ENCODE measurements at regions not wholly inside any gene's neighbourhood (a gene's known extent, or its start where the extent isn't known, plus 50 kb on each side); places are given as distances from the start of the nearest gene placed in this dataset.

- H3K4me3 ChIP-seq = no peak overlapping the region
- H3K9me3 ChIP-seq = no peaks in the 10 kb centered on the region
- no peaks in the 10 kb centered on the region for H3K36me3 ChIP-seq
- TF ChIP-seq, protein P1, sequence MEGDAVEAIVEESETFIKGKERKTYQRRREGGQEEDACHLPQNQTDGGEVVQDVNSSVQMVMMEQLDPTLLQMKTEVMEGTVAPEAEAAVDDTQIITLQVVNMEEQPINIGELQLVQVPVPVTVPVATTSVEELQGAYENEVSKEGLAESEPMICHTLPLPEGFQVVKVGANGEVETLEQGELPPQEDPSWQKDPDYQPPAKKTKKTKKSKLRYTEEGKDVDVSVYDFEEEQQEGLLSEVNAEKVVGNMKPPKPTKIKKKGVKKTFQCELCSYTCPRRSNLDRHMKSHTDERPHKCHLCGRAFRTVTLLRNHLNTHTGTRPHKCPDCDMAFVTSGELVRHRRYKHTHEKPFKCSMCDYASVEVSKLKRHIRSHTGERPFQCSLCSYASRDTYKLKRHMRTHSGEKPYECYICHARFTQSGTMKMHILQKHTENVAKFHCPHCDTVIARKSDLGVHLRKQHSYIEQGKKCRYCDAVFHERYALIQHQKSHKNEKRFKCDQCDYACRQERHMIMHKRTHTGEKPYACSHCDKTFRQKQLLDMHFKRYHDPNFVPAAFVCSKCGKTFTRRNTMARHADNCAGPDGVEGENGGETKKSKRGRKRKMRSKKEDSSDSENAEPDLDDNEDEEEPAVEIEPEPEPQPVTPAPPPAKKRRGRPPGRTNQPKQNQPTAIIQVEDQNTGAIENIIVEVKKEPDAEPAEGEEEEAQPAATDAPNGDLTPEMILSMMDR (IDR thresholded peaks at IDR 0.05) = no peak
- H3K27ac ChIP-seq = no peak overlapping the region
- DNase-seq (no peak), ATAC-seq (no peak)
- no peaks in the 10 kb centered on the region for H3K27me3 ChIP-seq
- H3K4me1 ChIP-seq = peaks cover 0 to 32% (median 19%) of the 10 kb centered on the region in 9 donors
- 94 to 96% methylated on average over 7 of the region's 7 CpGs for WGBS, 2 donors
- intact Hi-C loops (cut with DNase I) = loop anchor here in 7 of 10 donors (5.0 to 10.0 kb wide), 8 partner anchors 68 to 332 kb away; partner anchors contain the start of gene SH3BP4 (in 1 of the 7)
Observed at GRCh38 chr2:234884591-234884990, 67.2 kb upstream of the SH3BP4 start.

DNA sequence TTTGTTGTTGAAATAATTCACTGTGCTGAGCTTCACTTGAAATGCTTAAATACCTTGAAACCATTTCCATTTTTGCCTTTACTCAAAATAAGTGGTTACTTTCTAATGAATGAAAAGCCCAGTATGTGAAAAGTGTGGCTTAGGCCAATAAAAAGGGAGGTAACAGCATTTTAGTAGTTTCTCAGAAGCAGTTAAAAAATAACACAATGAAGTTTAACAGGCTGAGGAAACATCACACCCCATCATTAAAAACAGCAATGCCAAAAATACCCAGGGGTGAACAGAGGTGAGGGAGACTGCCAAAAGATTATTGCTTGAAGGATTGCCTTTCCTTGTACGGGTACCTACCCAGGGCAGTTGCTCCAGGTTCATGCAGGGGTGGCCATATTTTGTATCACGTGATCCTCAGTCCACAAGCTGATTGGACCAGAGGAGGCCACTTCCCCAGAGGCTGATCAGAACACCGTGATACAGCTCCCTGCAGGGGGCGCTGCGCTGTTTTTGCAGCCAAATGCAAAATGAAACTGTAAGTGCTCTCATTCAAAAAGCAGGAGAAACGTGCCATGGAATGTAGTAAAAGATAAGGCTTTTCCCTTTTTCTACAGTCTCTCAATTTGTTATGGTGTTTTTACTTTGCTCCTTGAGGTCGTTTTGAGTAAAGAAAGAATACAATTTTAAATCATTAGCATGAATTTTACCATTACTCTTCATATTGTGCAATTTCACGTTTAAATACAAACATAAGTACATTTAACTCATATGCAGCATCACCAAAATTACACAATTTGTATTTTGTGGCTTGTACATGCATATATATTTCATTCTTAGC is 70.2 kb upstream of the SH3BP4 start:
- peak overlapping the region in 5 of 10 donors; percentile 19 to 36 (median 26) for H3K4me3 ChIP-seq
- peak overlapping the region in 5 of 10 donors; percentile 28 to 55 (median 30) for H3K27ac ChIP-seq
- H3K27me3 ChIP-seq = no peaks in the 10 kb centered on the region
- H3K9me3 ChIP-seq = no peaks in the 10 kb centered on the region
- intact Hi-C loops (cut with DNase I) = loop anchor here in 7 of 10 donors (1.0 to 10.0 kb wide), 10 partner anchors 70 to 329 kb away; partner anchors contain the start of gene SH3BP4 (in 1 of the 7)
- H3K36me3 ChIP-seq = no peaks in the 10 kb centered on the region
- DNase-seq (peak; percentile 79 to 91), ATAC-seq (peak; percentile 90 to 99 (median 98))
- TF ChIP-seq, protein P1 (IDR thresholded peaks at IDR 0.05) = peak; percentile 59 to 90 (median 81)
- WGBS, 2 donors = 22 to 32% methylated on average over 8 of the region's 8 CpGs
- H3K4me1 ChIP-seq = peaks cover 0 to 32% (median 19%) of the 10 kb centered on the region in 9 donors

DNA sequence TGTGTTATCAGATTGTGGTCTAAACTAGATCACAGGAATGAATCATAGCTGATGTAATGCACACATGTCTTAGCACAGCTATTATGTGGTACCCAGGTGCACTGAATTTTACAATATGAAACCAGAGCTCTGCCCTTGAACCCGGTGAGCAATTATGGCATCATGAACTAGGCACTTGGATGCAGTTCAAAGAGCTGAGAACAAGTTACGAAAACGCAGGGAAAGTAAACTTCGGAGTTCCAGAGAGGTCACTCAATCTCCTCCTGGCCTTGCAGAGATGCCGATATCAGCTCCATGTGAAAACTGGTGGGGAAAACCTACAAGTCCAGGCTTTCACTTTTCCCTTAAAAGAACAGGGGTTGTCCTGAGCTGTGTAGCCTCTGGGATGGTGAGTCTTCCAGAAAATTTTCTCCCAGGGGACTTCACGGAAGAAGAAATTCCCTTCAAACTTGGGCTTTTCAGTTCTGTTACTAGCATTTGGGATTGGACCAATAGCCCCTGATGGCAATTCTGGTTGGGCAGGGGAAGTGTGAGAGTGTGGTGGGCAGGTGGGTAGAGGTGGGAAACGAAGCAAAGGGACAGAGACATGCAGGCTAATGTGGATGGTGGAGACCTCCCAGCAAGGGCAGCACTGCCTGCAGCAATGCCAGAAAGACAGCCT is 71.1 kb upstream of the SH3BP4 start:
- Histone ChIP-seq H3K4me3 (no peak overlapping the region), H3K9me3 (no peaks in the 10 kb centered on the region), H3K36me3 (no peaks in the 10 kb centered on the region), H3K27ac (peak overlapping the region in 4 of 10 donors; percentile 28 to 55 (median 38)), H3K4me1 (peaks cover 0 to 32% (median 19%) of the 10 kb centered on the region in 9 donors), H3K27me3 (no peaks in the 10 kb centered on the region)
- ATAC-seq (peak in 2 of 8 donors; percentile 13 to 22), DNase-seq (no peak)
- WGBS, 2 donors = 69 to 71% methylated on average over 7 of the region's 7 CpGs
- intact Hi-C loops (cut with DNase I) = loop anchor here in 7 of 10 donors (1.0 to 10.0 kb wide), 10 partner anchors 71 to 328 kb away; partner anchors contain the start of gene SH3BP4 (in 1 of the 7)
- TF ChIP-seq, protein P1 (IDR thresholded peaks at IDR 0.05) = no peak

All from heart right ventricle (tissue), 16 donors.